ELR (cell line): ENCODE measurements at regions not wholly inside any gene's neighbourhood (a gene's known extent, or its start where the extent isn't known, plus 50 kb on each side); places are given as distances from the start of the nearest gene placed in this dataset.
A peak's percentile ranks its signal among the peaks of the same experiment; 100 is the strongest.

Source experiments
- DNase-seq: peaks from one replicate; pipeline ENCODE4 v3.0.0-alpha.2; 2015; ENCODE audit warnings: low read depth

DNA sequence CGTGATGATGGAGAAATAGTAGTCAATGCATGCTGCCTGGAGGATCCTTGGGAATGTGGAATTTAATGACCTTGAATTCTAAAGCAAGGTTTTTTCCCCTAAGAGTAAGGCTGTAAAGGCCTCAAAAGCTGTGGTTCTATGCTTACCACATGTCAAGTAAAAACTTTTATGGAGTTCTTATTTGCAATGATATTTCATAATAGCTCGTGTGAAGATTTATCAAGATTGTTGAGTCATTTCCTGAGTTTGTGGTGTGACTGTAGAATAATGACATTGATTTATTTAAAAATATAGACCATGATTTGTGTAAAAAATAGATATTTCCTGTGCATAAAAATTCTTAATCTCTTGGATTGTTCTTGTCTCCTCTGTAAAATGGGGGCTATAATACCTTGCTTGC is 67.5 kb upstream of the SORCS1 start:
- DNase-seq = peak; percentile 30

DNA sequence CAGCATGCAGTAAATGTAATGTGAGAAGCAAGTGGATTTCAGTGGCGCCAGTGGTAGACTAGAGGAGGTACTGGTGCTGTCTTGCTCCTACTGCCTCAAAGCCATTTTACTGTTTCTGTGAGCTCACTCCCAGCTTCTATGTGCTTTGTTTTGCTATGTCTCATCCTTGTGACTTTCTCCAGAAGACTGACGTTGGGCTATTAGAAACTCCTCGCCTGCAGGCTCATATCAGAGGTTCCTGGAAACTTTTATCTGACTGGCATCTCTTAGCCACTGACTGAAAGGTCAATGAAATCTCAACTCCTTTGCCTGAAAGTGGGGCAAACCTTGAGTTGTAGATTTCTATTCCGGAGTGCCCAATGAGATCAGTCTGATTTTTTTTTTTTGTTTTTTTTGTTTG is 66.4 kb upstream of the SORCS1 start:
- peak; percentile 6 for DNase-seq

DNA sequence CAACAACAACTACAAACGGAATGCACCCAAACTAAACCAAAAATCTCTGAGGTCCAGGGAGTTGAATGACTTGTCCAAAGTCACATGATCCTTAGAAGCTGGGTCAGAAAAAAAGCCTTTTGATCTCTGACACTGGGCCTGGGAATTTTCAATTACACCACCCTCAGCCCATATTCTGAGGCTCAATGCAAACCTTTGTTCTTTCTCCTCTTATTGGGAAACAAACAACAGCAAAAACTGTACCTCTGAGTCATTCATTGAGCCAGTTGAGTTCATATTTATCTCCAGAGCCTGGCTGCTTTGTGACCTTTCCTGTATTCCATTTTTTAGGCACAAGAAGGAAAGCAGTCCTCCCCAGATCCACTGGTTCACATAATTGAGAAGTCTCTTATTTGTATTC is 51.2 kb upstream of the SORCS1 start:
- no peak for DNase-seq
